ENCODE measurements at regions not wholly inside any gene's neighbourhood (a gene's known extent, or its start where the extent isn't known, plus 50 kb on each side); places are given as distances from the start of the nearest gene placed in this dataset.

- Histone ChIP-seq H3K4me1 (ENCODE audit: control insufficient read depth in 1 of 2, insufficient read depth in 2 of 2, low read length in 2 of 2) (no peaks in the 10 kb centered on the region), H3K36me3 (ENCODE audit: control insufficient read depth in 1 of 2, insufficient read depth in 2 of 2, low read length in 2 of 2) (no peaks in the 10 kb centered on the region), H3K27me3 (ENCODE audit: low read depth, low read length) (peaks cover 6% of the 10 kb centered on the region), H3K27ac (ENCODE audit: low read length) (no peak overlapping the region), H3K9me3 (ENCODE audit: control insufficient read depth in 1 of 2, low read length in 2 of 2) (no peaks in the 10 kb centered on the region), H3K4me3 (ENCODE audit: low read depth in 1 of 2, low read length in 2 of 2) (no peak overlapping the region)
Measured at GRCh38 chr1:4584449-4584848, 70.0 kb upstream of the AJAP1 start.

- no peaks in the 10 kb centered on the region for H3K4me1 ChIP-seq (ENCODE audit: control insufficient read depth in 1 of 2, insufficient read depth in 2 of 2, low read length in 2 of 2)
- H3K27ac ChIP-seq (ENCODE audit: low read length), result no peak overlapping the region
- no peak overlapping the region for H3K4me3 ChIP-seq (ENCODE audit: low read depth in 1 of 2, low read length in 2 of 2)
- peaks cover 6% of the 10 kb centered on the region for H3K27me3 ChIP-seq (ENCODE audit: low read depth, low read length)
- H3K9me3 ChIP-seq (ENCODE audit: control insufficient read depth in 1 of 2, low read length in 2 of 2), result no peaks in the 10 kb centered on the region
- H3K36me3 ChIP-seq (ENCODE audit: control insufficient read depth in 1 of 2, insufficient read depth in 2 of 2, low read length in 2 of 2), result no peaks in the 10 kb centered on the region
Measured at GRCh38 chr1:4585216-4585615, 69.2 kb upstream of the AJAP1 start.

GRCh38 chr1:4585705-4586104 is 68.7 kb upstream of the AJAP1 start:
- no peaks in the 10 kb centered on the region for H3K36me3 ChIP-seq (ENCODE audit: control insufficient read depth in 1 of 2, insufficient read depth in 2 of 2, low read length in 2 of 2)
- H3K4me1 ChIP-seq (ENCODE audit: control insufficient read depth in 1 of 2, insufficient read depth in 2 of 2, low read length in 2 of 2), result no peaks in the 10 kb centered on the region
- peaks cover 6% of the 10 kb centered on the region for H3K27me3 ChIP-seq (ENCODE audit: low read depth, low read length)
- no peak overlapping the region for H3K4me3 ChIP-seq (ENCODE audit: low read depth in 1 of 2, low read length in 2 of 2)
- H3K9me3 ChIP-seq (ENCODE audit: control insufficient read depth in 1 of 2, low read length in 2 of 2), result no peaks in the 10 kb centered on the region
- H3K27ac ChIP-seq (ENCODE audit: low read length), result no peak overlapping the region

- H3K36me3 ChIP-seq (ENCODE audit: control insufficient read depth in 1 of 2, insufficient read depth in 2 of 2, low read length in 2 of 2), result no peaks in the 10 kb centered on the region
- no peak overlapping the region for H3K4me3 ChIP-seq (ENCODE audit: low read depth in 1 of 2, low read length in 2 of 2)
- H3K4me1 ChIP-seq (ENCODE audit: control insufficient read depth in 1 of 2, insufficient read depth in 2 of 2, low read length in 2 of 2), result no peaks in the 10 kb centered on the region
- no peak overlapping the region for H3K27ac ChIP-seq (ENCODE audit: low read length)
- peaks cover 6% of the 10 kb centered on the region for H3K27me3 ChIP-seq (ENCODE audit: low read depth, low read length)
- H3K9me3 ChIP-seq (ENCODE audit: control insufficient read depth in 1 of 2, low read length in 2 of 2), result no peaks in the 10 kb centered on the region
Measured at GRCh38 chr1:4586611-4587160, 67.7 kb upstream of the AJAP1 start.

GRCh38 chr1:4587721-4588120 is 66.7 kb upstream of the AJAP1 start:
- Histone ChIP-seq H3K9me3 (ENCODE audit: control insufficient read depth in 1 of 2, low read length in 2 of 2) (no peaks in the 10 kb centered on the region), H3K4me3 (ENCODE audit: low read depth in 1 of 2, low read length in 2 of 2) (no peak overlapping the region), H3K27me3 (ENCODE audit: low read depth, low read length) (peaks cover 6% of the 10 kb centered on the region), H3K4me1 (ENCODE audit: control insufficient read depth in 1 of 2, insufficient read depth in 2 of 2, low read length in 2 of 2) (no peaks in the 10 kb centered on the region), H3K27ac (ENCODE audit: low read length) (no peak overlapping the region), H3K36me3 (ENCODE audit: control insufficient read depth in 1 of 2, insufficient read depth in 2 of 2, low read length in 2 of 2) (no peaks in the 10 kb centered on the region)

GRCh38 chr1:4590756-4591155 is 63.7 kb upstream of the AJAP1 start:
- Histone ChIP-seq H3K4me3 (ENCODE audit: low read depth in 1 of 2, low read length in 2 of 2) (no peak overlapping the region), H3K27ac (ENCODE audit: low read length) (no peak overlapping the region), H3K36me3 (ENCODE audit: control insufficient read depth in 1 of 2, insufficient read depth in 2 of 2, low read length in 2 of 2) (no peaks in the 10 kb centered on the region), H3K27me3 (ENCODE audit: low read depth, low read length) (no peaks in the 10 kb centered on the region), H3K4me1 (ENCODE audit: control insufficient read depth in 1 of 2, insufficient read depth in 2 of 2, low read length in 2 of 2) (no peaks in the 10 kb centered on the region), H3K9me3 (ENCODE audit: control insufficient read depth in 1 of 2, low read length in 2 of 2) (no peaks in the 10 kb centered on the region)

- no peaks in the 10 kb centered on the region for H3K4me1 ChIP-seq (ENCODE audit: control insufficient read depth in 1 of 2, insufficient read depth in 2 of 2, low read length in 2 of 2)
- no peak overlapping the region for H3K27ac ChIP-seq (ENCODE audit: low read length)
- H3K36me3 ChIP-seq (ENCODE audit: control insufficient read depth in 1 of 2, insufficient read depth in 2 of 2, low read length in 2 of 2), result no peaks in the 10 kb centered on the region
- no peak overlapping the region for H3K4me3 ChIP-seq (ENCODE audit: low read depth in 1 of 2, low read length in 2 of 2)
- no peaks in the 10 kb centered on the region for H3K27me3 ChIP-seq (ENCODE audit: low read depth, low read length)
- H3K9me3 ChIP-seq (ENCODE audit: control insufficient read depth in 1 of 2, low read length in 2 of 2), result no peaks in the 10 kb centered on the region
Measured at GRCh38 chr1:4591926-4592325, 62.5 kb upstream of the AJAP1 start.

- H3K4me1 ChIP-seq (ENCODE audit: control insufficient read depth in 1 of 2, insufficient read depth in 2 of 2, low read length in 2 of 2), result no peaks in the 10 kb centered on the region
- no peaks in the 10 kb centered on the region for H3K36me3 ChIP-seq (ENCODE audit: control insufficient read depth in 1 of 2, insufficient read depth in 2 of 2, low read length in 2 of 2)
- no peaks in the 10 kb centered on the region for H3K27me3 ChIP-seq (ENCODE audit: low read depth, low read length)
- no peak overlapping the region for H3K27ac ChIP-seq (ENCODE audit: low read length)
- H3K4me3 ChIP-seq (ENCODE audit: low read depth in 1 of 2, low read length in 2 of 2), result no peak overlapping the region
- H3K9me3 ChIP-seq (ENCODE audit: control insufficient read depth in 1 of 2, low read length in 2 of 2), result no peaks in the 10 kb centered on the region
Measured at GRCh38 chr1:4593106-4593505, 61.3 kb upstream of the AJAP1 start.

- H3K27ac ChIP-seq (ENCODE audit: low read length), result no peak overlapping the region
- no peak overlapping the region for H3K4me3 ChIP-seq (ENCODE audit: low read depth in 1 of 2, low read length in 2 of 2)
- no peaks in the 10 kb centered on the region for H3K27me3 ChIP-seq (ENCODE audit: low read depth, low read length)
- no peaks in the 10 kb centered on the region for H3K36me3 ChIP-seq (ENCODE audit: control insufficient read depth in 1 of 2, insufficient read depth in 2 of 2, low read length in 2 of 2)
- H3K4me1 ChIP-seq (ENCODE audit: control insufficient read depth in 1 of 2, insufficient read depth in 2 of 2, low read length in 2 of 2), result no peaks in the 10 kb centered on the region
- H3K9me3 ChIP-seq (ENCODE audit: control insufficient read depth in 1 of 2, low read length in 2 of 2), result no peaks in the 10 kb centered on the region
Measured at GRCh38 chr1:4594286-4594991, 60.0 kb upstream of the AJAP1 start.

- H3K4me3 ChIP-seq (ENCODE audit: low read depth in 1 of 2, low read length in 2 of 2), result no peak overlapping the region
- H3K27ac ChIP-seq (ENCODE audit: low read length), result no peak overlapping the region
- H3K27me3 ChIP-seq (ENCODE audit: low read depth, low read length), result no peaks in the 10 kb centered on the region
- H3K36me3 ChIP-seq (ENCODE audit: control insufficient read depth in 1 of 2, insufficient read depth in 2 of 2, low read length in 2 of 2), result no peaks in the 10 kb centered on the region
- H3K9me3 ChIP-seq (ENCODE audit: control insufficient read depth in 1 of 2, low read length in 2 of 2), result no peaks in the 10 kb centered on the region
- no peaks in the 10 kb centered on the region for H3K4me1 ChIP-seq (ENCODE audit: control insufficient read depth in 1 of 2, insufficient read depth in 2 of 2, low read length in 2 of 2)
Measured at GRCh38 chr1:4595341-4596225, 58.8 kb upstream of the AJAP1 start.

- Histone ChIP-seq H3K36me3 (ENCODE audit: control insufficient read depth in 1 of 2, insufficient read depth in 2 of 2, low read length in 2 of 2) (no peaks in the 10 kb centered on the region), H3K9me3 (ENCODE audit: control insufficient read depth in 1 of 2, low read length in 2 of 2) (no peaks in the 10 kb centered on the region), H3K4me1 (ENCODE audit: control insufficient read depth in 1 of 2, insufficient read depth in 2 of 2, low read length in 2 of 2) (no peaks in the 10 kb centered on the region), H3K27ac (ENCODE audit: low read length) (no peak overlapping the region), H3K27me3 (ENCODE audit: low read depth, low read length) (no peaks in the 10 kb centered on the region), H3K4me3 (ENCODE audit: low read depth in 1 of 2, low read length in 2 of 2) (no peak overlapping the region)
Measured at GRCh38 chr1:4596486-4596885, 57.9 kb upstream of the AJAP1 start.

Measured in muscle layer of duodenum (tissue), 2 donors.